Breast epithelium (tissue), 3 donors: ENCODE measurements at regions not wholly inside any gene's neighbourhood (a gene's known extent, or its start where the extent isn't known, plus 50 kb on each side); places are given as distances from the start of the nearest gene placed in this dataset.

Experiments used
- POLR2A ChIP-seq: fragments of 450-650 bp; IDR thresholded peaks from one replicate; pipeline ENCODE4 v1.6.1; 2016; ENCODE audit warnings: antibody characterized with exemption, mild to moderate bottlenecking, moderate library complexity
- POLR2AphosphoS5 ChIP-seq, 3 donors: sonication (generic); formaldehyde crosslinking; IDR thresholded peaks; one replicate each; pipeline ENCODE4 v1.6.1; 2017; ENCODE audit warnings: antibody characterized with exemption in 3 of 3
- TF ChIP-seq, protein P1 (sequence below), 3 donors: fragments of 450-650 bp; IDR thresholded peaks; one replicate each; pipeline ENCODE4 v1.5.1; 2016 to 2017; ENCODE audit warnings: antibody characterized with exemption in 3 of 3, mild to moderate bottlenecking in 3 of 3, moderate library complexity in 3 of 3

DNA sequence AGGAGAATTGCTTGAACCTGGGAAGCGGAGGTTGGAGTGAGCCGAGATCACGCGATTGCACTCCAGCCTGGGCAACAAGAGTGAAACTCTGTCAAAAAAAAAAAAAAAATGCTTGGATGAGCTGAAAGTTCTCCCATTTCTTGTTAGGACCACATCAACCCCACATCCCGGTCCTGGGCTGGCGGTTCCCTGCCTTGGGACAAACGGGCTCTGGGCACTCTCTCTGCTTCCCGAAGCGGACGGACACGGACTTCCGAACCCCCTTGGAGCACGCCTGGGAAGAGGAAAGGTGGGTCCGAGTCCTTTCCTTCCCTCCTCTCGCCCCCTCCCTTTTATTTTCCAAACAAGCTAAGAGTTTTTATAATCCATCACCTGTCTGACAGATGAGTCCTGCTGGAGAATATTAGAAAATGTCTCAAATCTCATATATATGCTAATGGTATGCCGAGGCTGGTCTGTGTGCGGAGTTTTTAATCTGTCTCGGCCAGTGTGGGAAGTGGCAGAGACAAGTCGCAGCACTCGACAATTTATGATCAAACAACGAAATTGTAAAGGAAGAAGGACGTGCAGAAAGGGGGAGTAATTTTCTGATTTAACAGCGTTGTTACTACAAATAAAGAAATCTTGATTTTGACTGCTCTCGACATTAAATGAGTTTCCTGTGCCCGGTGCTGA is 257.9 kb upstream of the IRX4 start:
- TF ChIP-seq, protein P1, sequence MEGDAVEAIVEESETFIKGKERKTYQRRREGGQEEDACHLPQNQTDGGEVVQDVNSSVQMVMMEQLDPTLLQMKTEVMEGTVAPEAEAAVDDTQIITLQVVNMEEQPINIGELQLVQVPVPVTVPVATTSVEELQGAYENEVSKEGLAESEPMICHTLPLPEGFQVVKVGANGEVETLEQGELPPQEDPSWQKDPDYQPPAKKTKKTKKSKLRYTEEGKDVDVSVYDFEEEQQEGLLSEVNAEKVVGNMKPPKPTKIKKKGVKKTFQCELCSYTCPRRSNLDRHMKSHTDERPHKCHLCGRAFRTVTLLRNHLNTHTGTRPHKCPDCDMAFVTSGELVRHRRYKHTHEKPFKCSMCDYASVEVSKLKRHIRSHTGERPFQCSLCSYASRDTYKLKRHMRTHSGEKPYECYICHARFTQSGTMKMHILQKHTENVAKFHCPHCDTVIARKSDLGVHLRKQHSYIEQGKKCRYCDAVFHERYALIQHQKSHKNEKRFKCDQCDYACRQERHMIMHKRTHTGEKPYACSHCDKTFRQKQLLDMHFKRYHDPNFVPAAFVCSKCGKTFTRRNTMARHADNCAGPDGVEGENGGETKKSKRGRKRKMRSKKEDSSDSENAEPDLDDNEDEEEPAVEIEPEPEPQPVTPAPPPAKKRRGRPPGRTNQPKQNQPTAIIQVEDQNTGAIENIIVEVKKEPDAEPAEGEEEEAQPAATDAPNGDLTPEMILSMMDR (IDR thresholded peaks at IDR 0.05) = no peak
- TF ChIP-seq POLR2AphosphoS5 (IDR thresholded peaks at IDR 0.05) = no peak
- TF ChIP-seq POLR2A = no peak
